GM18907 (cell line): ENCODE measurements at regions not wholly inside any gene's neighbourhood (a gene's known extent, or its start where the extent isn't known, plus 50 kb on each side); places are given as distances from the start of the nearest gene placed in this dataset.

Experiments used
- ATAC-seq: cut with Tn5 transposase; IDR thresholded peaks from one replicate; pipeline ENCODE4 v1.9.1; 2021; ENCODE audit warnings: mild to moderate bottlenecking, moderate library complexity; ENCODE audit not compliant: unreplicated experiment

DNA sequence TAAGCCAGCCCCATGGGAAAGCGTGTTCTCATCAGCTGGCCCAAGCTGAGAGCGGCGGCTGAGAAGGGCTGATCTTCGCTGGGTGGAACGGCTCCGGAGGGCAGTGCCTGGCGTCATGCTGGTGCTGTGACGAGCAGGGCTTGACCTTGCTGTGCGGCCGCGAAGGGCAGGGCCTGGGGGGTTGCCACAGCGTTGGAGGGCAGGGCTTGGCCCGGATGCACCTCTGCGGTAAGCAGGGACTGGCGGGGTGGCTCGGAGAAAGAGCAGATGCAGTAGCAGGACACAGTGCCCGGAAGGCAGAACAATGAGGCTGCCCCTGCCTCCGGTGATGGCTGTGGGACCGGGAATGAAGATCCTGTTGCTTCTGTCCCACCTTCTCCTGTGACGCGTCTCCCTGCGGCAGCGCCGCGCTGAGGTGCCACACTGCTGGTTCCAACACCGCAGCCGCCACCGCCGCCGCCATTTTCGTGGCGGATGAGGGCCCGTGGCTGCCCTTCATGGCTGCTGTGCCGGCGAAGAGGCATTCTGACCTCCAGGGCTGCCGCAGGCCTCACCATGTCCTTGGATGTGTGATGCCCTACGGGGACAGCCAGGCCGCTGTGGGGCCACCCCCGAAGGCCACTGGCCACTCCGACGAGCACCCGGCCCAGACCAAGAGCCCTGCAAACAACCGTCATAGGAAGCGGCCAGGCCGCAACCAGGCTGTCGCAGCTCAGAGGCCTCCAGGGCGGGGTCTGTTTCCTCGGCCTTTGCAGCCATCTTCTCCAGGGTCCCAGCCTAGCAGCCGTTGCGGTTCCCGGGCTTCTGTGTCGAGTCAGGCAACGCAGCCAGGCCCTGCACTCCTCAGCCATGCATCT is 890.5 kb upstream of the CTNND2 start:
- ATAC-seq = no peak

DNA sequence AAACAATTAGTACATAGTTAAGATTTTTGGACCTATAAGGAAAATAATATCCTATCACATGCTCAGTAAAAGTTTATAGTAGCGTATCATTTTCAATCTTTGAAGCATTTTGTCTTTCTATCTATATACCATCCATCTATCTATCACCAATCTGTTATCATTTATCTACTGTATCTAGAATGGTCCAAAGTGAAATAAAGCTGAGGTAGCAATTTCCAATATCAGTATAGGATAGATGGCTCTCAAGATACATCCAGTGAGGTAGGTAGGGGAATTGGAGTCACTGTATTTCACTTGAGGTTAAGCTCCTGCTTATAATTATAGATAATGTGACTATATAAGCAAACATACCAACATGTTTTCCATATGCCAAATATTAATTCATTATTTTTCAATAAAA is 889.1 kb upstream of the CTNND2 start:
- no peak for ATAC-seq

DNA sequence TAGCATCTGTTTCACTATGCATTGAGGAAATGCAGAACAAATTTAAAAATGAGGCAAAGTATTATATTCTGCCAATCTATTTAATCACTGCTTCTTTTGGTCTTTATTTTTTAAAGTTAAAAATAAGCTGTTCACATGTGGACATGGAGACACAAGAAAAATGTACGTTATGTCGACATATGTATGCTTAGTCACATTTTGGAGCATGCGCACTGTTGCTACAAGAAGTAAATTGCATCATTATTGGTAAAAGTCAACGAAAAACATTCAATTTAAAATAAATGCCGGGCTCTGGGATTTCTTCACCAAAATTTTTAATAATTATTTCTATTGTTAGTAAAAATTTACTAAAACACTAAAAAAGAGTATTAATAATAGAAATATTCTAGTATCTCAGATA is 876.3 kb upstream of the CTNND2 start:
- ATAC-seq = no peak

DNA sequence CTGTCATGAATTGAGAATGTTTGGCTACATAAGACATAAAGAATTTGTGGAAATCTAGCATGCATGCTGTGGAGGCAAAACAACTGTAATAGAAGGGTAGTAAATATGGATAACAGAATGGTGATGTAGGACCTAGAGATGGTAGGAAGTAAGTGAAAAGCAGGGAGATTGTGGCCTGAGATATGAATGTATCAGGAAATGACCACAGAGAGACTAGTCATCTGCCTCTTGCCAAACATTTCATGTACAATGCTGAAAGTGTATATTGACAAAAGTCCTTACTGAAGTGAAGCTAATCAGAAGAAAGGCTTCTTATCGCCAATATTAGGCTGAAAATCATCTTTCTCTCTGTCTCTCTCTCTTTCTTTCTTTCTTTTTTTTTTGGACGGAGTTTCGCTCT is 873.1 kb upstream of the CTNND2 start:
- ATAC-seq = no peak

DNA sequence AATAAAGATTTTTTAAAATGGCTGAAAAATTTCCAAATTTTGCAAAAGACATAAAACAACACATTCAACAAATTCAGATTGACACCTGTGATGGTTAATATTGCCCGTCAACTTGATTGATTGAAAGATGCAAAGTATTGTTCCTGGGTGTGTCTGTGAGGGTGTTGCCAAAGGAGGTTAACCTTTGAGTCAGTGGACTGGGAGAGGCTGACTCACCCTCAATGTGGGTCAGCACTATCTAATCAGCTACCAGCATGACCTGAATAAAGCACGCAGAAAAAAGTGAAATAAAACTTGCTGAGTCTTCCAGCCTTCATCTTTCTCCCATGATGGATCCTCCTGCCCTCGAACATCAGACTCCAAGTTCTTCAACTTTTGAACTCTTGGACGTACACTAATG is 868.0 kb upstream of the CTNND2 start:
- ATAC-seq = no peak

DNA sequence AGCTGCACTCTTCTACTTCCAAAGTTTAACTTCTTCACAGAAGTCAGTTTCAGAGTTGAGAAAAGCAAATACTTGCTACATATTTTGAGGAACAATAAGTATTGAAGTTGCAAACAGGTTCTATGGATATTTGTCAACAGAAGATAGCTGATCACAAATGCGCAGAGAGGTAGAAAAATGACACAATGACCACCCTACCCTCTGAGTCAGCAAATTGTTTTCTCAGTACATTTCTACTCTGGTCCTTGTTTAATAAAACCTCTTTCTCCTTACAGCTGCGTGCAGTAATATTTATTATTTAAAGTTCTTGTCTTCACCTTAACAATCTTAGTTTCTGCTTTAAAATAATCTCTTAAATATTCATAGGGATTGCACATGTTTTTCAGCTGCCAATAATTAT is 855.1 kb upstream of the CTNND2 start:
- no peak for ATAC-seq

DNA sequence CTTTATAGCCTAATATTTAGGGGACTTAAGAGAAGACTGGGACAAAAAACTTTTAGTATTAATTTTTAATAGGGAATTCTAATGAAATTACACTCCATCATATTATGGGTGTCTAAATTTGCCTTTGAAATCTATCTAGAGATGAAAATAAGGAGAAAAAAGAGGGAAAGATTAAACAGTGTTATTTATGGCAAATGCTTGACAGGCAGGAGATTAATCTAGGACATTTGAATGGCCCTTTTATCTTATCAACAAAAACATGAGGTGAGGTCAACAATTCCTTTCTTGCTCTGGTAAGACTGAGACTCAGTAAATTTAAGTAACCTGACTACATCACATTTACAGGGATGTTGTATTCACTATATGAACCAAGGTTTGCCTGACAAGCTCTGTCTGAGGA is 852.8 kb upstream of the CTNND2 start:
- no peak for ATAC-seq

DNA sequence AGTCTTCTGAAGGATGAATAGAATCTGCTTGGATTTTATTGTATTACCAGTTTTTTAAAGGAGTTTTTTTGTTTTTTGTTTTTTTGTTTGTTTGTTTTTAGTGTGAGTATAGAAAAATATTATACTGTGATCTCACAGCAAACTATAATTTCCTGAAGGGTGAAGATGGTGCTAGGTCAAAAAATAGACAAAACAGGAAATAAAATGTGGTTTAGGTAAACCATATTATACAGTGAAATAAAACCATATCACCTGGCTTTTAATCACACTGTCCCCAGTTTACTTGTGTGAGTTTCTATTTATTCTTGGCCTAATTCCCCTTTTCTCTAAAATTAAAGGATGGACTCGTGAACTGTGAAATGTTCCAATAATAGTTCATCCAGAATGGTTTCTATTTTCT is 841.3 kb upstream of the CTNND2 start:
- ATAC-seq = no peak

DNA sequence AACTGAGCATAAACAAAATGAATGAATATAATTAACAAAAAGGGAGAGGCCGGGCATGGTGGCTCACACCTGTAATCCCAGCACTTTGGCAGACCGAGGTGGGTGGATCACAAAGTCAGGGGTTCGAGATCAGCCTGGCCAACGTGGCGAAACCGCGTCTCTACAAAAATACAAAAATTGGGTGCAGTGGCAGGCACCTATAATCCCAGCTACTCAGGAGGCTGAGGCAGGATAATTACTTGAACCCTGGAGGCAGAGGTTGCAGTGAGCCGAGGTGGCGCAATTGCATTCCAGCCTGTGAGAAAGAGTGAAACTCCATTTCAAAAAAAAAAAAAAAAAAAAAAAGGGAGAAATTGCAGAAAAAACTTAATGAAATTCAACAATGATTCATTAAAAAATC is 839.3 kb upstream of the CTNND2 start:
- ATAC-seq = no peak

DNA sequence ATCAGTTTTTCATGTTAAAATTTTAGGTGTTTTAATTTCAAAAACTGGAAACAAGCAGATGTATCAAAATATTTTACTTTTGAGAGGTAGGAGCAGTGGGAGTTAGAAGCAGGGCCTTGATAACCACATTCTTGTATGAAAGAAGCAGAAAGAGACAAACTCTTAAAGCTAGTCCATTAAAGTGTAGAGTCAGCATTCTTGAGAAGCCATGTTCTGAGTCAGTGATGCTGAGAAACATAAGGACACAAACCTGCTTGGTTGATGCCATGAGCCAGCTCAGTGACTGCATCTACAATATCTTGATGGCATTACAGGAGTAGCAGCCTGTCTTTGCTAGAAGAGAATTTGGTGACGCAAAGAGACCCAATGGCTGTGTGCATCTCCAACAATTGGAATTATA is 826.1 kb upstream of the CTNND2 start:
- no peak for ATAC-seq

DNA sequence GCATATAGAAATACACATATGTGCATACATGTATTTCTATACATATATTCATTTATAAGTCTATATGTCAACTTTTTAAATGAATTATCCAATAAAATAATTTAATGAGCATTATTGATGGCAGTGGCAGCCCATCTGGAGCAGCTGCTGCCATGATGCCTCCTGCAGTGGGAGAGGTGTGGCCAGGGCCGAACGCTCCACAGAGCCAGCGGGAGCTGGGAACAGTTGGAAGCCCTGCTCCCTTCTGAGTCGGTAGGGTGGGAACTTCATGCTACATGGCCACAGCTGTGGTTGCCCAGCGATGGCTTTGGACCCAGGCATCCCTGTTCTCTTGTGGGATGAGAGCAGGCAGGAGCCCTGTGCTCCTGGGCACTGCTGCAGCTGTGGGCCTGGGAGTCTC is 812.4 kb upstream of the CTNND2 start:
- no peak for ATAC-seq

DNA sequence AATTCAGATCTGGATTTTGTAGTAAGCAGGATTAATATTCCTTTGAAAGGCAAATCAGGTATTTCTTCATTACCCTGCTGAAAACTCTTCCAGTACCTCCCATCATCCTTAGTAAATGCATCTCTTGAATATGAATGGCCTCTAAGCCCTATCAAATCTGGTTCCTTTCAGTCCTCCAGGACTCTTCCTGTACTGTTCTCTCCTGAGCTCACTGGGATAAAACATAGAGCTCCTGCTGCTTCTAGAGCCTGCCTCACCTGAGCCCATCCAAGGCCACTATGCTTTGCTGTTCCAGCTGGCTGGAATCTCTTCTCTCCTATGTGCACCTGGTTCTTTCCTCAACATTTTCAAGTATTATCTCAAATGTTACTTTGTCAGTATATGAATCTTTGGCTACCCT is 803.3 kb upstream of the CTNND2 start:
- ATAC-seq = no peak

DNA sequence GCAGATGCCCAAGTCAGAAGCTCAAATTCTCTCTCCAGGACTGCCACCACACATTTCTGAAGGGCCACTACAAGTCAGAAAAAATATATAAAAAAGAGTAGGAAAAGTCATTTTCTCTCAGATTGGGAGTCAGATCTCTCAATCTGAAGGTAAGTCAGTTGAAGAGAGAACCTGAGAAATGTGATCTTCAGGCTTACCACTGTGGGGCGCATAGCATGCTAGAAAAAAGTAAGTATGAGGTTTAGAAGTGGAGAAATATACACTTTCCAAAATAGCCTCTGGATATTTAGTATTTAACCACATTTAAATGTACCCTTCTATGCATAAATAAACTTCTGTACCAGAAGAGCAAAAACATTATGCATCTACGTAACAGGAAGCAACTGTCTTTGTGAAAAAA is 800.7 kb upstream of the CTNND2 start:
- no peak for ATAC-seq

DNA sequence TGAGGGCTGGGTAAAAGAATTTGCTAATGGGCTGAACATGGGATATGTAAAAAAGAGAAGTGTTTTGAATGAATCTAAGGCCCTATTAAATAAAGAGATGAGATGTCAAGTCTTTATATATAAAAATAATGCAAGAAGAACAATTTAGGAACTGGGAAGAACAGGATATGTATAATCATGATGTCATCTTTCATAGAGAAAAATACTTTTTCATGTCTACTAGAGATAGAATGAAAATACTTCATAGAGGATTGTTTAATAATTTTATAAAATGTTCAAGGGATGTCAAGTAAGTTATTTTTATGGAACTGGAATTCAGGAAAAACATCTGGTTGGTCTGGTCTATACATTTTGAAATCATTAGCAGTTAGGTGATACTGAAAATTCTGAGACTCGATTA is 799.0 kb upstream of the CTNND2 start:
- ATAC-seq = no peak

DNA sequence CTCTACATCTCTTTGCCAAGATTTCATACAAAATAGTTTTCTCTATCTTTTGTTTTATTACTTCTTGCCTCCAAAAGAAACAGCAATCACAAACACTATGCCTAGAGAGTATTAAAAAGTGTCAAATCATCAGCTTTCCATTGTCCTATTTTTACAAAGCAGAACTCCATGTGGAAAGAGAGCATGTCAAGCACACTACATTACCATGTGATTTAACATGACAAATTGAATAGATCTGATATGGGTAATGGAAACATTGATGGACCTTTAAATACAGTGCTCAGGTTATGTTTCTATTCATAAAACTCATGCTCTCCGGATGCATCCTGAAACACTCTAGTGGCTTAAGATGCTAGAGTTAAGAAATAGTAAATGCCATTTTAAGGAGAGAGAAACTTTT is 791.4 kb upstream of the CTNND2 start:
- ATAC-seq = no peak

DNA sequence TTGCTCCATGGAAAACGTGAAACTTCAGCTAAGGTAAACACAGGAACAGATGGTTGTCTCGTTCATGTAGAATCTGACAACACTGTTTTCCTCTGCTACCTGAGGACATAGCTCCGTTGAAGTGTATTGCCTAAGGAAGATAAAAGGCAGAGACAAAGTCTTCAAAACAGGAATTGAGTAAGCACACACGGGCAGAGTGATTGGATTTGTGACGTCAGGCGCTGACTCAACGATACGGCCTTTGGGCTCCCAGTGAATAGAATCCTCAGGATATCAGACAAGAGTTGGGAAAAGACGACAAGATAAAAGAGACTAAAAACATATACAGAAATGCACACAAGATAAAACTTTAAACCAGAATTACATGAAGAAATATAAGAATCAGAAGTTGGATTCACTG is 787.1 kb upstream of the CTNND2 start:
- no peak for ATAC-seq

DNA sequence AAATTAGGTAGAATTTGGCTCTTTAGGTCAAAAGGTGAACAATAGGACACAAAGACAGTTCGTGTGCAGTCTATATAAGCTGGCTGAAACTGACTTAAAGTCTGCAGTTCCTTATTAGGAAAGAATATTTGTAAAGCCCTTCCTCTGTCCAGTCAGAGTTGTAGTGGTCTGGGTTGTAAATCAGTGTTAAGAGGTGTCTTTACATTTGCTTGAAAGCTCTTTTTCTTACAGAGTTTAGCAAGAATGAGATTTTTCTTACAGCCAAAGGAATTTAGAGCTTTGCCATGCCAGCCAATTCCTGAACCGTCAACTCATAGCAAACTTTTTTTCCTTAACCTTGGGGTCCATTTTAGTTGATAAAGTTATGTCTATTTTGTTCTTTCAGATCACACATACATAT is 786.1 kb upstream of the CTNND2 start:
- no peak for ATAC-seq

DNA sequence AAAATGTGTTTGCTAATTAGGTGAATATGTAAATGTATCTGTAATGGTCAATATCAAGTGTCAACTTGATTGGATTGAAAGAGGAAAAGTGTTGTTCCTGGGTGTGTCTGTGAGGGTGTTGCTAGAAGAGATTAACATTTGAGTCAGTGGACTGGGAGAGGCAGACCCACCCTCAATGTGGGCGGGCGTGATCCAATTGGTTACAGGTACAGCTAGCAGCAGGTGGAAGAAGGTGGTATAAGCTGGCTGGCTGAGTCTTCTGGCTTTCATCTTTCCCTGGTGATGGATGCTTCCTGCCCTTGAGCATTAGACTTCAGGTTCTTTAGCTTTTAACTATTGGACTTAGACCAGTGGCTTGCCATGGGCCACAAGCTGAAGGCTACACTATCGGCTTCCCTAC is 779.0 kb upstream of the CTNND2 start:
- no peak for ATAC-seq

DNA sequence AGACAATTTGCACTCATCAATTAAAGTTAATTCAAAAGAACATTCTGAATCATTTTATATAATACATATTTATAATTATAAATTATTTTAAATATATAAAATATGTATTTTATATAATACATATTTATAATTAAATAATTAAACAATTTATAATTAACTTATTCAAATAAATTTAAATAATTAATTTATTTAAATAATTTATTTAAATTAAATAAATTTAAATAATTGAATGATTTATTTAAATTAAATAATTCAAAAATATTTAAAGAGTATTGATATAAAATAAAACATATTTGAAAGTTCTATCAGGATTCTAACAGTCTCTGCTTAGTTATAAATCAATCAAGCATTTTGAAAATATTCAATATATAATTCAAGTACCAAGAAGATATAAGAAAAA is 775.5 kb upstream of the CTNND2 start:
- ATAC-seq = no peak

DNA sequence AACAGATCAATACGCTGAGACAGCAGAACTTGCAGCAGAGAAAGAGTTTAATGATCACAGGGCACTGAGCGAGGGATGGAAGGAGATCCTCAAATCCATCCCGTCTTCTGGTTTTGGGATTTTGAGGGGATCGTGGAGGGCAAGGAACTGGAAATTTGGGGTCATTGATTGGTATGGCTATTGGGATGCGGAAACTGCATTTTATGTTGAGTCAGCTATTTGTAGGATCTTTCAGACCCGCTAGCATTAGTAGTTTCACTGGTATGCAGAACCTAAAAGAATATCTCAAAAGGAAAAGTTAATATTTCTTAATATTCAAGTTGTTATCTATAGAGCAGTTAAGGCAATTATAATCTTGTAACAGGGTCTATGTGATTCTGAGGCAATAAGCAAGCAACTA is 771.7 kb upstream of the CTNND2 start:
- ATAC-seq = no peak

DNA sequence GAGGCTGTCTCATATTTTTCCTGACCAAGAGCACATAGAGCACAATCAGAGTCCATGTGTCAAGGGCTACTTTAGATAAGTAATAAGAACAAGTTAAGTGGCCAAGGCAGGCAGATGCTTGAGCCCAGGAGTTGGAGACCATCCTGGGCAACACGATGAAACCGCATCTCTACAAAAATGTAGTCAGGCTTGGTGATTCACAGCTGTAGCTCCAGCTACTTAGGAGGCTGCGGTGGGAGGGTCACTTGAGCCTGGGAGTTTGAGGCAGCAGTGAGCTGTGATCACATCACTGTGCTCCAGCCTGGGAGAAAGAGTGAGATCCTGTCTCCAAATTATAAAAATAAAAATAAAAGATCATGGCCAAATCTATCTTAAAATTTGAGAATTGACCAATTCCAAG is 767.9 kb upstream of the CTNND2 start:
- ATAC-seq = no peak

DNA sequence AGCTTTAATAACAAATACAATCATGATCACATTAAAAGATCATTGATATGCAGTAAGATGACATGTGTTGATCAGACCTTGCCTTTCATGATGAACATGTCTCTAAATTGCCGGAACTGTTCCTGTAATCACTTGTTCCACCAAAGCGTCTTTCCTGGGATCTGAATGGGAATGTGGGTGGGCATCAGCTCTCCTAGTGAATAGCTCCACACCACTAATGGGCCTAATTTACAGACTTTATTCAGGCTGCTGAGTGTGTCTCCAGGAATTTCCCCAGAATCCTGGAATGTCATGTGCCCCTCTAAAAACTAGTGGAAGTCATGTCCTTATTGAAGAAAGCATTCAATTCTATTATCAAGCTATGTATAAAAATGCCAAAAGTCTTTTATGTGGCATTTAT is 765.1 kb upstream of the CTNND2 start:
- no peak for ATAC-seq

DNA sequence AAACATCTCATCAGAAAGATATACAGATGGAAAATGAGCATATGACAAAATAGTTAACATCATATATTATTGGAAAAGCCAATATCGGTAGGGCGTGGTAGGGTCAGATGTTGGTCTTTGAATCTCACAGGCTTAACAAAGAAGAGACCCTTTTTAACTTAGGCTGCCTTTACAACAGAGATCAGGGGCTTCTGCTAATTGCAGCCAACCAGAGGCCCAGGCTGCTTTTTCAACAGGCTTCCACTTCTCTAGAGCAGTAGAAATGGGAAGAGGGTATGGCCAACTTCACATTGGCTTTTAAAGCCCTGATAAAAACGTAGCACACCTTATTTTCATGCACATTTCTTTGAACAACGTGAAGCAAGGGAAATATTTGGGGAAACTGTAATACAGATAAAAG is 764.3 kb upstream of the CTNND2 start:
- ATAC-seq = no peak
